HG03342 (cell line): ENCODE measurements at regions not wholly inside any gene's neighbourhood (a gene's known extent, or its start where the extent isn't known, plus 50 kb on each side); places are given as distances from the start of the nearest gene placed in this dataset.

Source experiments
- ATAC-seq: cut with Tn5 transposase; IDR thresholded peaks from one replicate; pipeline ENCODE4 v1.9.1; 2021; ENCODE audit warnings: mild to moderate bottlenecking, moderate library complexity; ENCODE audit not compliant: unreplicated experiment

DNA sequence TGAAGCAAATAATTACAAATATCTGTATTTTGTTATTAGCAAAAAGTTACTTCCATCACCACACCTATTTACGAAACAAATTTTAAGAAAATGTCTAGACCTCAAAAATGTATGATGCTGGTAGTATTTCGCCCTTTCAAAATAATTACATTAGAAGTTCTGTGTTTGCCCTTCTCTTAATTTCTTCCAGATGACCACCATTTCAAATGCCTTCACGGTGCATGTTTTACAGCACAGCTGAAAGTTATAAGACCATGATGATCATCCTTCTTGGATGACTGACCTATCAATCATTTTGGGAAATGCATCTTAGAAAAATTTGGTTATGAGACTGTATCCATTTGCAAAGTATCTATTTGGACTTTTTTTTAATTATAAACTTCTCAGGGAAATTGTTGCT, 390.8 kb downstream of the SLITRK6 start:
- ATAC-seq = no peak

- ATAC-seq = no peak
These were observed 392.8 kb downstream of the SLITRK6 start for GRCh38 chr13:85406269-85406975.

DNA sequence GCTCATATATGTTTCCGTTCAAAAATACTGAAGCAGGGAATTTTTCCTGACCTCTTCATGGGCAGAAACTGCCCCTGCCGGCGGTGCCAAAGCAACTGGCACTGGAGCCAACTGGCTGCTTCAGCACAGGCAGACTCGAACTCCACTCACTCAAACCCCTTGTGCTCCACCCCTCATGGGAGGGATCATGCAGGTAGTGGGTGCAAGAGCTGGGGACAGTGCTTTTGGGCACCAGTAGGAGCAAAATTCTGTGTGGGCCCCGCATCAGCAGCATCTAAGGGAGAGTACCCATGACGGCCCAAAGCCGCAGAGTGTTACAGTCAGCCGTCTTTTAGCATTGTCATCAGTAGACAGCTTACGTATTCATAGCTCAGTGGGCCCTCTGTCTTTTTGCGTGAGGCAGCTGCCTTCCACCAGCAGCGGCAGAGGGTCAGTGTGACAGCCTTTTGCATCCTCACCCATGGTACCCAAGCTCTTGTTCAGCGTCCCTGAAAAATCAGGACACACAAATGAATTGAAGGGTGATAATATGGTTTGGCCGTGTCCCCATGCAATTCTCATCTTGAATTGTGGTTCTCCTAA, 393.8 kb downstream of the SLITRK6 start:
- ATAC-seq = no peak

DNA sequence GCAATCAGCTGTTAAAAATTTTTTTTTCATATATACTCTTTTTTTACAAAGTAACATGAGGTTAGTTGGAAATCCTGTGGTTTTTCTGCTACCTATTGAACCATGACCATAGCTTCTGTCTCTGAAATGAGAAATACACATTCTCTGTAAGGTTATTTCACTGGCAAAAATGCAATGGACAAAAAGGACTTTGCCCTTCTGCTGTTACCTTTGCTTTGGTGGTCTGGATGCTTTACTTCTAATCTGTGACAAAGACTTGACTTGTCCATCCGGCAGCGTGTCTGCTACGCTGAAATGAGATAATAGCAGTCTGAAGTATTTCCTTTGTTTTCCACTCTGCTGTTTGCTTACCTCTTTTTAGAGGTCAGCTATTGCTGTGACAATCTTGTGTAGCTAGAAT, 412.8 kb downstream of the SLITRK6 start:
- ATAC-seq = no peak

GRCh38 chr13:85383291-85383690, 415.9 kb downstream of the SLITRK6 start:
- ATAC-seq = no peak

DNA sequence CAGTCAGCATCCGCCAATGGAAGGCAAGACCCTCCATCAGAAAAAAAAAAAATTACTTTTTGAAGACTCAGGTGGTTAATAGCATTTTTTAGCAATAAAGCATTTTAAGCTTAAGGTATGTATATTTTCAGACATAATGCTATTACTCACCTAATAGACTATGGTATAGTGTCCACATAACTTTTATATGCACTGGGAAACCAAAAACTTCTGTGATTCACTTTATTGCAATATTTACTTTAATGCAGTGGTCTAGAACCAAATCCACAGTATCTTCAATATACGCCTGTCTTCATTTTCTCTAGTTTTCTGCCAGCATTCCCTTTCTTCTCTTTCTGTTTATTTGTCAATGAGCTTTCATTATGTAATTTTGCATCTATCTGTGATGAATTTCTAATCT, 418.1 kb downstream of the SLITRK6 start:
- no peak for ATAC-seq

DNA sequence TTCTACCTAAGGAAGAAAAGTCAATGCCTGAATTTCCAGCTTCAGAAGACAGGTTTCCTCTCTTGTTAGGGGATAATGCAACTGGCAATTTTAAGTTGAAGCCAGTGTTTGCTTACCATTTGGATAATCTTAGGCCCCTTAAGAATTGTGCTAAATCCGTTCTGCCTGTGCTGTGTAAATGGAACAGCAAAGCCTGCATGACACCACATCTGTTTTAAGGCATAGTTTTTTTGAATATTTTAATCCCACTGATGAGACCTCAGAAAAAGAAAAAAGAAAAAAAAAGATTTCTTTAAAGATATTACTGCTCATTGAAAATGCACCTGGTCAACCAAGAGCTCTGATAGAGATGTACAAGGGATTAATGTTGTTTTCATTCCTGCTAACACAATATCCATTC, 419.2 kb downstream of the SLITRK6 start:
- ATAC-seq = no peak

GRCh38 chr13:85379433-85379832, 419.8 kb downstream of the SLITRK6 start:
- ATAC-seq = no peak

DNA sequence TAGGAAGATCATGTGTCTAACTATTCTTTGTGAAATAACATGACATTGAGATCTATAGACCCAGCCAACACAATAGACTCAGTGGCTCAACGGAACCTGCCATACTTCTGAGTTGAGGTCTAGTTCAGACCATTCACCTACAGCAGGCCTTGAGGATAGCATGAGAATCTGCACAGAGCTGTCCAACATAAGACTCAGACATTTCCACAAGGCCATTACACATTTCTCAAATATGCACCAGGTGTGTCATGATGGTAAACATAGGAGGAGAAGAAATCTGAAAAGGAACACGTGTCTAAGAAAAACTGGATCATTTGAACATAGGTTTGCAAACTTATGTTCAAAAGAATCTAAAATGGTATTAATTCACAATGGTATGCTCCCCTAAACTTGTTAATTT, 421.4 kb downstream of the SLITRK6 start:
- ATAC-seq = no peak

GRCh38 chr13:85373322-85373721, 425.9 kb downstream of the SLITRK6 start:
- ATAC-seq = no peak

- ATAC-seq = no peak
These were observed 428.0 kb downstream of the SLITRK6 start for GRCh38 chr13:85371254-85371653.

- ATAC-seq = no peak
These were observed 430.5 kb downstream of the SLITRK6 start for GRCh38 chr13:85368686-85369085.

DNA sequence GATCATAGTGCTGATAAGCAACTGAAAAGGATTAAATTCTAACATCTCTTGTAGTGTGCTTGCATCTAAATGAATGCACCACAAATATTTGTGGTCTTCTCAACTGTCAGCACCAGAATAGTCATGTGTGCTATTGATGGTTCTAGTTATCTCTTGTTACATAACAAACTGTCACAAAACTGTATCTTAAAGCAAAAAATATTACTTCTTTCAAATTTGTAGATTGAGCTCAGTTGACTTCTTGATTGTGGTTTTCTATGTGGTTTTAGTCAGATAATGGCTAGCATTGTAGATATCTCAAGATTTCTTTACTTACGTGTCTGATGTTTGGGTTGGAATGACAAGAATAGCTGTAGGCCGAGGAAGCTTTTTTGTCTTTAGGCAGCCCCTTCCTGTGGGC, 431.3 kb downstream of the SLITRK6 start:
- no peak for ATAC-seq

- ATAC-seq = no peak
These were observed 432.3 kb downstream of the SLITRK6 start for GRCh38 chr13:85366759-85367417.

GRCh38 chr13:85363504-85363903, 435.7 kb downstream of the SLITRK6 start:
- no peak for ATAC-seq

GRCh38 chr13:85362980-85363379, 436.2 kb downstream of the SLITRK6 start:
- no peak for ATAC-seq

DNA sequence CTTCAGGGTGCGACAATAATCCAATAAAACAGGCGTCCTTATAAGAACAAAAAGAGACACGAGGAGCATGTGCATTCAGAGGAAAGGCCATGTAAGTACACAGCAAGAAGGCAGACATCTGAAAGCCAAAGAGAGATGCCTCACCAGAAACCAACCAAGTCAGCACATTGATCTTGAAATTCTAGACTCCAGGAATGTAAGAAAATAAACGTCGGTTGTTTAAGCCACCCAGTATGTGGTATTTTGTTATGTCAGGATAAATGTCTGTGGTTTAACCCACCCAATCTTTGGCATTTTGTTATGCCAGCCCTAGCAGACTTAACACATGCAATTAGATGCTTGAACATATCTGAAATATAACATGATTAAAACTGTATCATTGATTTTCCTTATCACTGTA, 452.0 kb downstream of the SLITRK6 start:
- ATAC-seq = no peak

DNA sequence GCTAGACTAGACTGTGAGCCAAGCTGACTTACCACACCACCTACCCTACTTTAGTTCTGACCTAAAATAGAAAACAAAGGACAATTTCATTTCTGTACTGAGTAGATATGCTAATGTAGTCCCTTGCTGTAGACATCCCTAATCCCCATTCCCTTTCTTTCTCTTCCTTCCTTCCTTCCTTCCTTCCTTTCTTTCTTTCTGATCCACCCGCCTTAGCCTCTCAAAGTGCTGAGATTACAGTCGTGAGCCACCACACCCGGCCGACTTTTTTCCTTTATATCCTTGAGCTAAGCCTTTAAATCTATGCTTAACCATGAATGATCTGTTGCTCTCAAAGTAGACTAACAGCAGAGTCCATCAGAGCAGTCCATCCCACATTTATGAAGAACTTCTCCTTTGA, 465.0 kb downstream of the SLITRK6 start:
- ATAC-seq = no peak

GRCh38 chr13:85333506-85334020, 465.7 kb downstream of the SLITRK6 start:
- ATAC-seq = no peak

- ATAC-seq = no peak
These were observed 466.6 kb downstream of the SLITRK6 start for GRCh38 chr13:85332615-85333014.

GRCh38 chr13:85321734-85322133, 477.5 kb downstream of the SLITRK6 start:
- no peak for ATAC-seq

DNA sequence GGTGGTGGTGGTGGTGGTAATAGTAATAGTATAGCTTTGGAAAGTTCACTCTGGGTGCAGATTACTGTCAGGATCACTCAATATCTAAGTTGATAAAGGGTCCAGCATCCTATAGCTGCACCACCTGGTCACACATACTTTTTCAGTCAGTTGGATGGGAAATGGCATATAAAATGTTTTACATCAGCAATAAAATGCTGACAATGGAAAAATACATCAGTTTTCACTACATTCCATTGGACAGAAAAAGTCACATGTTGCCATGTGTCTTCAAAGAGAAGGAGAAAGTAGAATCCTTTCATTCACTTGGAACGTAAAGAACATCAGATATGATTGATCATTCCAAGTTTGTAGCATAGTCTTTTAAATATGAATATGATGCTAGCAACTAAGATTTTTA, 481.4 kb downstream of the SLITRK6 start:
- no peak for ATAC-seq
